ENCODE measurements at regions not wholly inside any gene's neighbourhood (a gene's known extent, or its start where the extent isn't known, plus 50 kb on each side); places are given as distances from the start of the nearest gene placed in this dataset.

DNA sequence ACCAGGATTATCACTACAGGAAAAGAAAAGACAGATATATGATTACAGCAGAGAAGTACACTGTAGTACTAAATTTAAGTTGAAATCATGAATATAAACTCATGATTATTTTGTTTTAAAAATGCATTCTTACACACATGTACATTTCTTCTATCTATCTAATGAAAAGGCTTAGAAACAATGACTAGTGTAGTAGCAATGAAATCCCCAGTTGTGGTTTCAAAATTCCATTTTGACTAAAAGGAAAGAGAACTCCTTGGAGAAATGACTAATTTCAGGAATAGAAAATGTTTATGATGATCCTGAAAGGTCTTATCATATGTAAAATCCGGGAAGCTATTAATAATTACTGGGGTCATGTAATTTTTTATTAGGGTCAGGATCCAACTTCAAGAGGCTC is 195.0 kb upstream of the STARD13 start:
- FAIRE-seq (no peak), DNase-seq (no peak)
- 55 to 81% (median 80%) methylated on average over 1 of the region's 1 CpG for WGBS, 3 donors
- peaks cover 0 to 18% of the 10 kb centered on the region in 2 donors for H3K9me3 ChIP-seq (ENCODE audit: control insufficient read depth in 2 of 2, insufficient read depth in 1 of 2, low read depth in 1 of 2, low read length in 1 of 2)
- H3K27me3 ChIP-seq (ENCODE audit: control insufficient read depth in 3 of 3, insufficient read depth in 3 of 3, low read length in 3 of 3) = no peaks in the 10 kb centered on the region
- no peaks in the 10 kb centered on the region for H3K36me3 ChIP-seq (ENCODE audit: control insufficient read depth in 3 of 3, insufficient read depth in 2 of 3, low read depth in 1 of 3, low read length in 3 of 3)
- H3K27ac ChIP-seq (ENCODE audit: low read depth in 1 of 3, low read length in 2 of 3) = no peak overlapping the region
- H3K4me3 ChIP-seq (ENCODE audit: low read depth in 1 of 3, low read length in 3 of 3) = no peak overlapping the region
- no peaks in the 10 kb centered on the region for H3K4me1 ChIP-seq (ENCODE audit: control insufficient read depth in 3 of 3, insufficient read depth in 2 of 3, low read depth in 1 of 3, low read length in 2 of 3)

DNA sequence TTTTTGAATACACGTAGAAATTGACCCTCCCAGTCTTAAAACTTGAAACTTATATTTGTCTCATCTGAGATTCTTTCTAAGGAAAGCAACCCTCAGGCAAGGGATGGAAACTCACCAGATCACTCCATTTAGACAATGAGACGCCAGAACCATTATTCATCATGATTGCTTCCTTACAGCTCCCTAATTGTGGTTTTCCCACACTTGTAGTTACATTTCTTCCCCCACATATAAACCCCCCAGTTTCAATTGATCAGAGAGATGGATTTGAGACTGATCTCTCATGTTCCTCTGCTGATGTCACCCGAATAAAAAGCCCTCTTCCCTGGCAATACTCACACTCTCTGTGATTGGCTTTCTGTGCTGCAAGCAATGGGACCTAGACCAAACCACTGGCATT is 197.9 kb upstream of the STARD13 start:
- FAIRE-seq = no peak
- WGBS, 3 donors = 88 to 95% (median 94%) methylated on average over 3 of the region's 3 CpGs
- Histone ChIP-seq H3K27me3 (ENCODE audit: control insufficient read depth in 3 of 3, insufficient read depth in 3 of 3, low read length in 3 of 3) (no peaks in the 10 kb centered on the region), H3K4me1 (ENCODE audit: control insufficient read depth in 3 of 3, insufficient read depth in 2 of 3, low read depth in 1 of 3, low read length in 2 of 3) (no peaks in the 10 kb centered on the region), H3K27ac (ENCODE audit: low read depth in 1 of 3, low read length in 2 of 3) (no peak overlapping the region), H3K36me3 (ENCODE audit: control insufficient read depth in 3 of 3, insufficient read depth in 2 of 3, low read depth in 1 of 3, low read length in 3 of 3) (no peaks in the 10 kb centered on the region), H3K4me3 (ENCODE audit: low read depth in 1 of 3, low read length in 3 of 3) (no peak overlapping the region), H3K9me3 (ENCODE audit: control insufficient read depth in 2 of 2, insufficient read depth in 1 of 2, low read depth in 1 of 2, low read length in 1 of 2) (peaks cover 0 to 5% of the 10 kb centered on the region in 2 donors)
- no peak for DNase-seq

DNA sequence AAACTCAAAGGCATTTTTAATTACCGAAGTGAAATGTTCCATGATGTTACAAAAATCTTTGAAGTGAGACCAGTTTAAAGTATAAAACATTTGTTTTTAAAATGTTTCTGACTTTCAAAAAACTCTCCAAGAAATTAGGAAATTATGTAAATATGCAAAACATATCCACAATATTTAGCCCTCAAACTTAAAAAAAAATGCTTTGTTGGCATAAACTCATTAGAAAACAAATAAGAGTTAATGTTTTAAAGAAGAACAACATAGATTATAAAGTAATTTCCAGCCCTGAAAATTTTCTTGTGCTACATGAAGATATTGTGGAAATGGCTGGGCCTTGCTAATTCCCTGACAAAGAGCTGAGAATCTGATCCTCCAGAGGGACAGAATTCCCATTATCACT is 199.7 kb upstream of the STARD13 start:
- peaks cover 0 to 5% of the 10 kb centered on the region in 2 donors for H3K9me3 ChIP-seq (ENCODE audit: control insufficient read depth in 2 of 2, insufficient read depth in 1 of 2, low read depth in 1 of 2, low read length in 1 of 2)
- no peak overlapping the region for H3K27ac ChIP-seq (ENCODE audit: low read depth in 1 of 3, low read length in 2 of 3)
- 93 to 95% (median 93%) methylated on average over 1 of the region's 1 CpG for WGBS, 3 donors
- no peak for DNase-seq
- H3K4me1 ChIP-seq (ENCODE audit: control insufficient read depth in 3 of 3, insufficient read depth in 2 of 3, low read depth in 1 of 3, low read length in 2 of 3) = no peaks in the 10 kb centered on the region
- no peaks in the 10 kb centered on the region for H3K27me3 ChIP-seq (ENCODE audit: control insufficient read depth in 3 of 3, insufficient read depth in 3 of 3, low read length in 3 of 3)
- peak; percentile 44 for FAIRE-seq
- H3K36me3 ChIP-seq (ENCODE audit: control insufficient read depth in 3 of 3, insufficient read depth in 2 of 3, low read depth in 1 of 3, low read length in 3 of 3) = no peaks in the 10 kb centered on the region
- H3K4me3 ChIP-seq (ENCODE audit: low read depth in 1 of 3, low read length in 3 of 3) = no peak overlapping the region

DNA sequence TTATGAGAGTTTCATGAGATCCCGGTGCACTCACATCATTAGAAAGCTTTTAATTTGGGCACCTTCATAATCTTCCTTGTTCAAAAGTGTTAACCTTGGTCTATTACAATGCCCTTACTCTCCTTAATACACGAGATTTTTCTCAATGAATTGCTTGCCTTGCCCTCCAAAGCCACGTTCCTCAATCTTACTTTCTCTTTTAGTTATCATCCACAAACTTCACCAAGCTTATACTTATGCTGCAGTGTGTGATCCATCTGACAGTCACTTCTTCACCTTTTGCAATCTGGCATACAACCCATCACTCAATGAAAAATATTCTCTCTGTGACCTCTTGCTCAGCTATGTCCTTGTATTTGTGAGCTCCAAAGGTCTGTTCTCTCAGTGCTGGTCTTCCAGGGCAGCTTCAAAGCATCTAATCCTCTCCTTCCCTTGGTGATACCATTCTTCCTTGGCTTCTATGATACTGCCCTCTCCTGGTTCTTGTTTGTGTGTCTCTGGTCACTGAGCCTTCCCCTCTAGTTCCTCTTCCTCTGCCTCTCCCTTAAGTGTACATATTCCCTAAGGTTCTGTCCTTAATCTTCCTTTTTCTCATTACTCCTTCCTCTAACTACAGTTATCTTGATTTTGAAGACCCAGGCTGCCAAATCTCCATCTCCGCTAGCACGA is 202.2 kb upstream of the STARD13 start:
- no peaks in the 10 kb centered on the region for H3K36me3 ChIP-seq (ENCODE audit: control insufficient read depth in 3 of 3, insufficient read depth in 2 of 3, low read depth in 1 of 3, low read length in 3 of 3)

DNA sequence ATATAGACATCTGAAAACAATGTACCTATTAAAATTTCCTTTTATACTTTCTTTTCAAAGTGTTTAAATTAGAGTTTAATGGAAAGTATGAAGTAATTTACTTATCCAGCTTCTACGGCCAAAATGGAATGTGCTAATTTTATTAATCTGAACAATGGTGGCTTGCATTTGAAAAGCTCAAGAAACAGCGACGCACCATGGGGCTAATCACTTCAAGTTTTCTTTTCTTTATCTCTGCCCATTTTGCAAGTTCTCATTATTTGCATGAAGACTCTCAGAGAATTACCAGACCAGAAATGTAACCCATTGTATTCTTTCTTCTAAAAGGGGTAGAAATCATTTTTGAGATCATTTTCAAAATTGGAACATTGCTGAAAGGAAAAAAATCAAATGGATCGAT is 204.0 kb upstream of the STARD13 start:
- Histone ChIP-seq H3K27me3 (ENCODE audit: control insufficient read depth in 3 of 3, insufficient read depth in 3 of 3, low read length in 3 of 3) (no peaks in the 10 kb centered on the region), H3K4me3 (ENCODE audit: low read depth in 1 of 3, low read length in 3 of 3) (no peak overlapping the region), H3K36me3 (ENCODE audit: control insufficient read depth in 3 of 3, insufficient read depth in 2 of 3, low read depth in 1 of 3, low read length in 3 of 3) (no peaks in the 10 kb centered on the region), H3K4me1 (ENCODE audit: control insufficient read depth in 3 of 3, insufficient read depth in 2 of 3, low read depth in 1 of 3, low read length in 2 of 3) (no peaks in the 10 kb centered on the region), H3K9me3 (ENCODE audit: control insufficient read depth in 2 of 2, insufficient read depth in 1 of 2, low read depth in 1 of 2, low read length in 1 of 2) (peaks cover 0 to 1% of the 10 kb centered on the region in 2 donors), H3K27ac (ENCODE audit: low read depth in 1 of 3, low read length in 2 of 3) (no peak overlapping the region)
- DNase-seq (no peak), FAIRE-seq (no peak)
- WGBS, 3 donors = 92 to 96% (median 92%) methylated on average over 4 of the region's 4 CpGs

More for the DNA sequence above, 202.2 kb upstream of the STARD13 start:
- H3K4me1 ChIP-seq (ENCODE audit: control insufficient read depth in 3 of 3, insufficient read depth in 2 of 3, low read depth in 1 of 3, low read length in 2 of 3) = no peaks in the 10 kb centered on the region
- no peak for FAIRE-seq
- H3K27ac ChIP-seq (ENCODE audit: low read depth in 1 of 3, low read length in 2 of 3) = no peak overlapping the region
- 55 to 58% (median 57%) methylated on average over 5 of the region's 5 CpGs for WGBS, 3 donors
- H3K9me3 ChIP-seq (ENCODE audit: control insufficient read depth in 2 of 2, insufficient read depth in 1 of 2, low read depth in 1 of 2, low read length in 1 of 2) = peaks cover 0 to 5% of the 10 kb centered on the region in 2 donors
- H3K27me3 ChIP-seq (ENCODE audit: control insufficient read depth in 3 of 3, insufficient read depth in 3 of 3, low read length in 3 of 3) = no peaks in the 10 kb centered on the region
- peak; percentile 17 to 46 for DNase-seq
- no peak overlapping the region for H3K4me3 ChIP-seq (ENCODE audit: low read depth in 1 of 3, low read length in 3 of 3)

DNA sequence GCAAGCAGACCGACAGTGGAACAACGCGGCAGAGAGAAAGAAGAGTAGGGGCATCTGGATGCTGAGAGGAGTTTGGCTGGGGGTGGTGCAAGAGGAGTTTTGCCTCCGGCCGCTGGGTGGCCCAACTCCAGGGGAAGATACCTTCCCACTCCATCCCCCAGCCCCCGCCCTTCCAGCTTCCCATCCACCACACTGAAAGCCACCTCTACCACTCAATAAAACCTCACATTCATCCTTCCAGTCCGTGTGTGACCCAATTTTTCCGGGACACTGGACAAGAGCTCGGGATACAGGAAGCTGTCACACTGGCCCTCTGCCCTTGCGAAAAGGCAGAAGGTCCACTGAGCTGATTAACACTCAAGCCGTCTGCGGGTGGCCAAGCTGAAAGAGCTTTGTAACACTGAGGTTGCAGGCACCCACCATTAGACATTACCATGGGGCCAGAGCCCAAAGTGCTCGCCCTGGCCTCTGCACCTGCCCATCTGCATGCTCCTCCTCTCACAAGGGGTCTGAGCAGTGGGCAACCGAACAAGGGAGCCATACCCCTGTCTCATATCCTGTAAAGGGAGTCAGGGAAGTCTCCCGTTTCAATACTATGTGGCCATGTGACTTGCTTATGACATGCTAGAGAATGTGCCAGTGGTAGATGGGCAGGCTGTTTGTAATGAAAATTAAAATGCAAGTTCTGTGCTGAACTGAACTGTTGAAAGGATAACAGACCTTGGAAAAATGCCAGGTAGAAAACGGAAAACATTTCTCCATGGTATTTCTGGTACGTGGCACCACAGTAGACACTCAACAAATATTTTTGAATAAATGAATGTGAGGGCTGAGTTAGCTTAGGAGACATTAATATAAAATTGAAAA is 205.1 kb upstream of the STARD13 start:
- 86 to 93% (median 92%) methylated on average over 16 to 17 of the region's 17 CpGs for WGBS, 3 donors
- Histone ChIP-seq H3K27me3 (ENCODE audit: control insufficient read depth in 3 of 3, insufficient read depth in 3 of 3, low read length in 3 of 3) (no peaks in the 10 kb centered on the region), H3K27ac (ENCODE audit: low read depth in 1 of 3, low read length in 2 of 3) (no peak overlapping the region), H3K36me3 (ENCODE audit: control insufficient read depth in 3 of 3, insufficient read depth in 2 of 3, low read depth in 1 of 3, low read length in 3 of 3) (no peaks in the 10 kb centered on the region), H3K4me1 (ENCODE audit: control insufficient read depth in 3 of 3, insufficient read depth in 2 of 3, low read depth in 1 of 3, low read length in 2 of 3) (no peaks in the 10 kb centered on the region), H3K4me3 (ENCODE audit: low read depth in 1 of 3, low read length in 3 of 3) (no peak overlapping the region), H3K9me3 (ENCODE audit: control insufficient read depth in 2 of 2, insufficient read depth in 1 of 2, low read depth in 1 of 2, low read length in 1 of 2) (no peaks in the 10 kb centered on the region)
- DNase-seq (no peak), FAIRE-seq (no peak)

DNA sequence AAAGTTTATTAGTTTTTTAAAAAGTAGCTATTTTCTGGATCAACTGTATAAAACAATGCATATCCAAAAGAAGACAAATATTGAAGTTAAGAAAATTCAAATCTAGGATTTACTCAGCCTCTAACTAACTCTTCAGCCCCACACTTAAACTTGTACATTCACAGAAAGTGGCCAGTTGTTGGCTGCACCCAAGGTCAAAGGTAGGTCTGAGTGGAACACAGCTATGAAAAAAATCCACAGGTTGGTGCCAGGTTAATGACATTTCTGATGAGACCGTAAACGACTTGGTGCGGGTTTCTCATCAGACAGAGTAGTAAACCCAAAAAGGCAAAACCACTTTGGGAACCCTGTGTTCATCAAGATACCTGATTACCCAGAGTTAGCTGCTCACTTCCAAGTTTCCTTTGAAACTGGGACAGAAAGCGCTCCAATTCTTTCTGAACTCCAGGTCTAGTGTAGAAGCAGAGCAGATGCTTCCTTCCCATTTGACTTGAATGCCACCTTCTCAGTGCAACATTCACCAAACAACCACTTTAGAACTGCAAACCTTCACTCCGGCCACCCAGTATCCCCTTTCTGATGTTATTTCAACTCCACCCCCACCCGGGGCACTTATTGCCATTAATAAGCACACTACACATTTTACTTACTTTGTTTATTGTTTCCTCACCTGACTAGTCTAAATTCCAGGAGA is 208.3 kb upstream of the STARD13 start:
- H3K4me1 ChIP-seq (ENCODE audit: control insufficient read depth in 3 of 3, insufficient read depth in 2 of 3, low read depth in 1 of 3, low read length in 2 of 3) = no peaks in the 10 kb centered on the region
- FAIRE-seq (no peak), DNase-seq (peak in 1 of 2 donors; percentile 39)
- no peak overlapping the region for H3K27ac ChIP-seq (ENCODE audit: low read depth in 1 of 3, low read length in 2 of 3)
- H3K9me3 ChIP-seq (ENCODE audit: control insufficient read depth in 2 of 2, insufficient read depth in 1 of 2, low read depth in 1 of 2, low read length in 1 of 2) = no peaks in the 10 kb centered on the region
- no peaks in the 10 kb centered on the region for H3K27me3 ChIP-seq (ENCODE audit: control insufficient read depth in 3 of 3, insufficient read depth in 3 of 3, low read length in 3 of 3)
- 56 to 72% (median 62%) methylated on average over 6 of the region's 6 CpGs for WGBS, 3 donors
- H3K36me3 ChIP-seq (ENCODE audit: control insufficient read depth in 3 of 3, insufficient read depth in 2 of 3, low read depth in 1 of 3, low read length in 3 of 3) = no peaks in the 10 kb centered on the region
- H3K4me3 ChIP-seq (ENCODE audit: low read depth in 1 of 3, low read length in 3 of 3) = no peak overlapping the region

DNA sequence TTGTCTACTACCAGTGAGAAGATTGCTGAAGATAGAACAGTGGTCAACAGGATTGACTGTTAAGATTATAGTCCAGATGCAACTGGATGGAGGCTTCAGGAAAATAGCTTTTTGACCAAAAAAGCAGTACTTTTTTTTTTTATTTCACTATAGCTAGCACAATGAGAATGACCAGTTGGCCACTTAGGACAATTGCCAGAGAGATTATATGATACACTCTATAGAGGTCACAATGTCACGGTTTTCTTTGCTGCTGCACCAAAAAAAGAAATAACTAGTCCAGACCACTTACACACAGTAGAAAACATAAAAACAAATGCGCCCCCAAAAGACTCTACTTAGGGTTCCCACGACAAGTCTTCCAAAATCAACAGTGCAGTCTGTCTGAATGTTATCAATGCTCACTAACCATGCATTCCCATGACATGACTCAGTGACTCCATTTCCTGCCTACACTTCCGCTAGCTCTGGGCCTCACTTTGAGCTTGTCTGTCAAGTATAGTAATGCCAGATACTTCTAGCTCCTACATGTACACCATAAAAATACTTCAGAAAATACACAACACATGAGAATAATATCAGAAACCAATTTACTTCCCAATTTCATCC is 209.1 kb upstream of the STARD13 start:
- peak overlapping the region in 1 of 3 donors; percentile 21 for H3K27ac ChIP-seq (ENCODE audit: low read depth in 1 of 3, low read length in 2 of 3)

More for the DNA sequence above, 209.1 kb upstream of the STARD13 start:
- WGBS, 3 donors = 64 to 84% (median 82%) methylated on average over 4 of the region's 4 CpGs
- Histone ChIP-seq H3K36me3 (ENCODE audit: control insufficient read depth in 3 of 3, insufficient read depth in 2 of 3, low read depth in 1 of 3, low read length in 3 of 3) (no peaks in the 10 kb centered on the region), H3K4me3 (ENCODE audit: low read depth in 1 of 3, low read length in 3 of 3) (no peak overlapping the region), H3K27me3 (ENCODE audit: control insufficient read depth in 3 of 3, insufficient read depth in 3 of 3, low read length in 3 of 3) (no peaks in the 10 kb centered on the region), H3K4me1 (ENCODE audit: control insufficient read depth in 3 of 3, insufficient read depth in 2 of 3, low read depth in 1 of 3, low read length in 2 of 3) (no peaks in the 10 kb centered on the region), H3K9me3 (ENCODE audit: control insufficient read depth in 2 of 2, insufficient read depth in 1 of 2, low read depth in 1 of 2, low read length in 1 of 2) (no peaks in the 10 kb centered on the region)
- FAIRE-seq = no peak
- DNase-seq = peak in 1 of 2 donors; percentile 11

All from small intestine (tissue), 7 donors.